Trophoblast cell (in vitro differentiated cells and primary cell): ENCODE measurements at regions not wholly inside any gene's neighbourhood (a gene's known extent, or its start where the extent isn't known, plus 50 kb on each side); places are given as distances from the start of the nearest gene placed in this dataset.

Experiments
- DNase-seq, 2 donors: peaks; one replicate each; pipeline ENCODE4 v3.0.0-alpha.2; 2016
- H2AFZ ChIP-seq: 2 replicates; pipeline ENCODE4 v1.6.1; 2013; ENCODE audit warnings: low read length, moderate library complexity, mild to moderate bottlenecking; ENCODE audit not compliant: insufficient read depth, poor library complexity
- H2AK5ac ChIP-seq: 2 replicates; pipeline ENCODE4 v1.6.1; 2013; ENCODE audit warnings: mild to moderate bottlenecking, low read length
- H2BK120ac ChIP-seq: 2 replicates; pipeline ENCODE4 v1.6.1; 2013; ENCODE audit warnings: low read length, mild to moderate bottlenecking, moderate library complexity; ENCODE audit not compliant: insufficient read depth, poor library complexity
- H2BK12ac ChIP-seq: 2 replicates; pipeline ENCODE4 v1.6.1; 2013; ENCODE audit warnings: mild to moderate bottlenecking, low read length, moderate library complexity
- H2BK5ac ChIP-seq: 2 replicates; pipeline ENCODE4 v1.6.1; 2013; ENCODE audit warnings: low read length, low read depth, moderate library complexity, mild to moderate bottlenecking; ENCODE audit not compliant: poor library complexity
- H3K14ac ChIP-seq: 2 replicates; pipeline ENCODE4 v1.6.1; 2013; ENCODE audit warnings: mild to moderate bottlenecking, low read length
- H3K18ac ChIP-seq: 2 replicates; pipeline ENCODE4 v1.6.1; 2013; ENCODE audit warnings: mild to moderate bottlenecking, low read length
- H3K23ac ChIP-seq: 2 replicates; pipeline ENCODE4 v1.6.1; 2013; ENCODE audit warnings: low read length
- H3K27ac ChIP-seq: 2 replicates; pipeline ENCODE4 v1.5.1; 2013; ENCODE audit warnings: low read depth, mild to moderate bottlenecking, inconsistent platforms, low read length, moderate library complexity
- H3K27me3 ChIP-seq: 2 replicates; pipeline ENCODE4 v1.6.1; 2013; ENCODE audit warnings: inconsistent platforms, mild to moderate bottlenecking, low read length, moderate library complexity; ENCODE audit not compliant: insufficient read depth
- H3K36me3 ChIP-seq, 2 experiments: 1 replicate in 1 of 2; 2 replicates in 1 of 2; pipeline ENCODE4 v1.6.1; 2013; ENCODE audit warnings: low read length in 2 of 2, mild to moderate bottlenecking in 2 of 2, moderate library complexity in 1 of 2; ENCODE audit not compliant: insufficient read depth in 2 of 2, control insufficient read depth in 1 of 2
- H3K4ac ChIP-seq: 2 replicates; pipeline ENCODE4 v1.6.1; 2013; ENCODE audit warnings: low read depth, mild to moderate bottlenecking, low read length, moderate library complexity
- H3K4me1 ChIP-seq, 2 experiments: 1 replicate in 1 of 2; 2 replicates in 1 of 2; pipeline ENCODE4 v1.6.1; 2013; ENCODE audit warnings: low read length in 2 of 2, mild to moderate bottlenecking in 2 of 2, moderate library complexity in 1 of 2; ENCODE audit not compliant: insufficient read depth in 2 of 2, control insufficient read depth in 1 of 2
- H3K4me2 ChIP-seq: 2 replicates; pipeline ENCODE4 v1.6.1; 2013; ENCODE audit warnings: inconsistent platforms, mild to moderate bottlenecking, low read length, moderate library complexity
- H3K4me3 ChIP-seq: 2 replicates; pipeline ENCODE4 v1.5.1; 2013; ENCODE audit warnings: mild to moderate bottlenecking, low read depth, low read length, inconsistent platforms
- H3K79me1 ChIP-seq: one replicate; pipeline ENCODE4 v1.6.1; 2013; ENCODE audit warnings: low read length
- H3K79me2 ChIP-seq: 2 replicates; pipeline ENCODE4 v1.6.1; 2013; ENCODE audit warnings: low read length, mild to moderate bottlenecking; ENCODE audit not compliant: control insufficient read depth, insufficient read depth, poor library complexity
- H3K9ac ChIP-seq: 2 replicates; pipeline ENCODE4 v1.6.1; 2013; ENCODE audit warnings: mild to moderate bottlenecking, low read length
- H3K9me3 ChIP-seq: 2 replicates; pipeline ENCODE4 v1.6.1; 2013; ENCODE audit warnings: low read depth, mild to moderate bottlenecking, control low read depth, inconsistent platforms, low read length; ENCODE audit not compliant: insufficient read depth
- H4K12ac ChIP-seq: 2 replicates; pipeline ENCODE4 v1.6.1; 2013; ENCODE audit warnings: low read depth, mild to moderate bottlenecking, low read length, moderate library complexity
- H4K8ac ChIP-seq: 2 replicates; pipeline ENCODE4 v1.6.1; 2013; ENCODE audit warnings: low read depth, mild to moderate bottlenecking, low read length, moderate library complexity
- H4K91ac ChIP-seq: one replicate; pipeline ENCODE4 v1.6.1; 2013; ENCODE audit warnings: low read depth, mild to moderate bottlenecking, low read length, moderate library complexity
- whole genome bisulfite sequencing: extraction: QIAGEN DNeasy Blood & Tissue Kit; methylation state at CpG from one replicate; pipeline ENCODE4 v1.1.7; 2013; ENCODE audit warnings: missing lambda C conversion rate; ENCODE audit not compliant: insufficient read length, insufficient coverage; ENCODE audit errors: extremely low coverage; 5-methylcytosine and 5-hydroxymethylcytosine counted together

DNA sequence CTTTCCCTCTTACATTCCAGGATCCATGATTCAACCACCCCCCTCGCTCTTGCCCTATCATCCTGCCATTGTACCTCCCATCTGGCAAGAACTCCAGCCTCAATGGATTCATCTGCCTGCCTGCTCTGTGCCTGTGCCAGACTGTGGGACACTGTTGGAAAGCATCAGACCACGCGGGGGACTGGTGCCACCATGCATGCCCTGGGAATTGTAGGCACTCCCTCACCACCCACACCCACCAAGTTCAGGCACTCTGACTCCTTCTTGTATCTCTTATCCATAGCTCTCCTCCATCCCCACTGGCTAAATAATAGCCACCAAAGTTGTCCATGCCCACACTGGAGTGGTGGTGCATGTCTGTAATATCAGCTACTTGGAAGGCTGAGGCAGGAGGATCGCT lies 143.8 kb downstream of the TPRA1 start:
- Histone ChIP-seq H3K9ac (no peak overlapping the region), H3K23ac (no peak overlapping the region), H3K9me3 (peaks cover 7% of the 10 kb centered on the region), H2AFZ (no peak overlapping the region), H3K36me3 (no peaks in the 10 kb centered on the region), H2BK120ac (no peak overlapping the region), H2BK5ac (no peak overlapping the region), H3K4ac (no peak overlapping the region), H4K91ac (no peak overlapping the region), H3K4me3 (no peak overlapping the region), H3K14ac (no peak overlapping the region), H3K4me1 (no peaks in the 10 kb centered on the region), H3K79me2 (no peaks in the 10 kb centered on the region), H3K27ac (no peak overlapping the region), H3K79me1 (no peaks in the 10 kb centered on the region), H3K18ac (no peak overlapping the region), H2AK5ac (no peak overlapping the region), H2BK12ac (no peak overlapping the region), H4K8ac (no peak overlapping the region), H3K4me2 (no peak overlapping the region), H3K27me3 (no peaks in the 10 kb centered on the region), H4K12ac (no peak overlapping the region)
- no CpG with 5 or more reads among the region's 4 CpGs for WGBS
- DNase-seq, result no peak

DNA sequence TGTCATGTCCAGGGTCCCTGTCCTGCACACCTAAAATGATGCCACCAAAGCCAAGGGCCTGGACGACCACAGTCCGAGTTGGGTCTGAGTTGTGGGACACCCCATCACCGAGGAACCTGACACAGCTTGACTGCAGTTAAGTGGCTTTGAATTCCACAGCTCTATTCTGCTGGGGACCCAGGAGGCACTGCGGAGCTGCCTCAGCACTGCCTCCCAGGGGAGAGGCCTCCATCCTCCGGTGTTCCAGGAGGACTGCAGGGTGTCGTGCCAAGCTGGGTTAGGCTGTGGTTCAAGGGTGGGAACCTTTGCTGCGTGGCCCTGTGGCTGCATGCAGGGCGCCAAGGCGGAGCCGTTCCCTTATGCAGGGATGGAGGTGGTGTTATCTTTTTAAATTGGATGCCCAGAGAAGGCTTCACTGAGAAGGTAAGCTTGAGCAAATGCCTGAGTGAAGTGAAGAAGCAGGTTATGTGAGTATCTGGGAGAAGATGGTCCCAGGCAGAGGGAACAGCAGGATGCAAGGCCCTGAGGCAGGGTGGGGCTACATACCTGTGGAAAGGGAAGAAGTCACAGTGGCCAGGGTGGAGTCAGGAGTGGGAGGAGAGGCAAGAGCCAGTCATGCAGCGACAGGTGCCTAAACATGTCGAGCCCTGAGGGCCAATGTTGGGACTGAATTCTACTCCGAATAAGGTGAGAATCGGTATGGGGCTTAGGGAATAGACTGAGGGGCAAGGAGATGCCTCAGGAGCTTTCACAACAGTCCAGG lies 144.8 kb downstream of the TPRA1 start:
- DNase-seq, result no peak
- H4K91ac ChIP-seq, result no peak overlapping the region
- no peak overlapping the region for H3K4me3 ChIP-seq
- H4K8ac ChIP-seq, result no peak overlapping the region
- H2BK12ac ChIP-seq, result no peak overlapping the region
- no peak overlapping the region for H3K9ac ChIP-seq
- H3K23ac ChIP-seq, result no peak overlapping the region
- H4K12ac ChIP-seq, result no peak overlapping the region
- H3K4ac ChIP-seq, result no peak overlapping the region
- no peaks in the 10 kb centered on the region for H3K79me1 ChIP-seq
- H3K18ac ChIP-seq, result no peak overlapping the region
- H3K27ac ChIP-seq, result no peak overlapping the region
- peaks cover 7% of the 10 kb centered on the region for H3K9me3 ChIP-seq
- no peak overlapping the region for H3K4me2 ChIP-seq
- no peaks in the 10 kb centered on the region for H3K27me3 ChIP-seq
- H2BK5ac ChIP-seq, result no peak overlapping the region
- no peak overlapping the region for H2AK5ac ChIP-seq
- H3K36me3 ChIP-seq, result no peaks in the 10 kb centered on the region
- no peak overlapping the region for H3K14ac ChIP-seq
- H2AFZ ChIP-seq, result no peak overlapping the region
- no peaks in the 10 kb centered on the region for H3K4me1 ChIP-seq
- no CpG with 5 or more reads among the region's 14 CpGs for WGBS
- no peak overlapping the region for H2BK120ac ChIP-seq
- H3K79me2 ChIP-seq, result no peaks in the 10 kb centered on the region

DNA sequence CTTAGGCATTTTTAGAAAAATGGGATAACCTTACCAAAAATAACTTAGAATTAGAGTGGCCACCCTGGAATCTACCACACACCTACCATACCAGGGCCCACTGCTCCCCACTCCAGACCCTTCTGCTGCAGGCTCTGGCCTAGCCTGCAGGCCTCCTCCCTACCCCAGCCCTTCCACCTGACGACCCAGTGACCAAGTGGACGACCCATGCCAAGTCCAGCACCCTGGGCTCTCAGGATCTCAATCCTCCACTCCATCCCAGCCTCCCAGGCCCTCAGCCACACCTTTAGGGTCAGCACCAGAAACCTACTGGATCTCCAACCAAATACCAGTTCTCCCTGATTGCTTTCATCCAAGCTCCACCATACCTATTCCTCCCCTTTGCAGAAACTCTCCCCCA lies 145.8 kb downstream of the TPRA1 start:
- Histone ChIP-seq H3K79me1 (no peaks in the 10 kb centered on the region), H3K14ac (no peak overlapping the region), H4K91ac (no peak overlapping the region), H3K4me3 (no peak overlapping the region), H4K8ac (no peak overlapping the region), H3K36me3 (no peaks in the 10 kb centered on the region), H3K9me3 (peaks cover 5% of the 10 kb centered on the region), H3K9ac (no peak overlapping the region), H3K79me2 (no peaks in the 10 kb centered on the region), H3K4me2 (no peak overlapping the region), H3K23ac (no peak overlapping the region), H2BK12ac (no peak overlapping the region), H2BK120ac (no peak overlapping the region), H3K27me3 (no peaks in the 10 kb centered on the region), H3K18ac (no peak overlapping the region), H3K4me1 (no peaks in the 10 kb centered on the region), H2BK5ac (no peak overlapping the region), H2AK5ac (no peak overlapping the region), H4K12ac (no peak overlapping the region), H2AFZ (no peak overlapping the region), H3K4ac (no peak overlapping the region), H3K27ac (no peak overlapping the region)
- no CpG with 5 or more reads among the region's 2 CpGs for WGBS
- DNase-seq, result no peak

DNA sequence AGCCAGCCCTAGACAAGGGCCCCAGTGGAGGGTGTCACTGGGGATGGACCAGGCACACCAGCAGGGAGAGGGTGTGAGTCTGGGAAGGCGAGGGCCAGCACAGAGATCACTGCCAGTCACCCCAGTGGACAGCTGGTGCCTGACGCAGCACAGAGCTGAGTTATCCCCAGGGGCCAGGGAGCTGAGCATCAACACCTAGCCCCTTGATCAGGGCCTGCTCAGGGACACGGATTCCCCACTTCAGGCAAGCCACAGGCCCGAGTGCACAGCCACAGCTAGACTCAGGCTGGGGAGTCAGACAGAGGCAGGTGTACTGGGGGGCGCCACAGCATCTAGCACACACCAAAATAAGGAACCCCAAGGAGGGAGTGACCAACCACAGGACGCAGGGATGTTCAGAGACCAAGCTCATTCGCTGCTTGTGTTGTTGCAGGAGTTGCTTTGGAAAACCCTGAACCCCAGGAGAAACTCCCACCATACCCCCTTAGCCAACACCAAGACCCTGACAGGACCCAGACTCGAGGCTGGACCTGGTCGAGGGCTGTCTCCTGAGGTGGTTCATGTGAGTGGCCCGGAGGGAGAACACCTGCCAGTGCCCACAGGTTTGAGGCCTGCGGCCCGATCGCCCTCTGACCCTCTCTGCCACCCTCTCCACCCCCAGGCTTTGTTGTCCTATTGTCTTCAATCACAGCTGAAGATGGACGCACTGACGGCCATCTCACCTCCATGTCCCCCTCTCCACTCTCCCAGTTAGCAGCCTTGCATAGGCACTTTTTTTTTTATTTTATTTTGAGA lies 146.8 kb downstream of the TPRA1 start:
- Histone ChIP-seq H3K79me2 (no peaks in the 10 kb centered on the region), H3K4me2 (no peak overlapping the region), H3K23ac (no peak overlapping the region), H4K91ac (no peak overlapping the region), H2BK120ac (no peak overlapping the region), H3K14ac (no peak overlapping the region), H4K12ac (no peak overlapping the region), H3K27ac (no peak overlapping the region), H2BK5ac (no peak overlapping the region), H3K36me3 (no peaks in the 10 kb centered on the region), H3K4me1 (no peaks in the 10 kb centered on the region), H3K4ac (no peak overlapping the region), H3K79me1 (no peaks in the 10 kb centered on the region), H2AK5ac (no peak overlapping the region), H4K8ac (no peak overlapping the region), H3K9ac (no peak overlapping the region), H2BK12ac (no peak overlapping the region), H2AFZ (no peak overlapping the region), H3K27me3 (no peaks in the 10 kb centered on the region), H3K18ac (no peak overlapping the region), H3K4me3 (no peak overlapping the region), H3K9me3 (peaks cover 5% of the 10 kb centered on the region)
- WGBS, result no CpG with 5 or more reads among the region's 15 CpGs
- DNase-seq, result no peak
